K562 (cell line): ENCODE measurements at regions not wholly inside any gene's neighbourhood (a gene's known extent, or its start where the extent isn't known, plus 50 kb on each side); places are given as distances from the start of the nearest gene placed in this dataset.

ENCODE experiments used
- ARID2 ChIP-seq: fragments of 450-650 bp; IDR thresholded peaks from 2 replicates; pipeline ENCODE4 v1.6.1; 2017; ENCODE audit warnings: antibody characterized with exemption, mild to moderate bottlenecking
- ATF1 ChIP-seq, 2 experiments: fragments of 450-650 bp in 1 of 2; IDR thresholded peaks; 2 replicates each; pipeline ENCODE4 v1.6.1; 2016; ENCODE audit warnings: missing compliant biosample characterization in 1 of 2, missing genetic modification characterization in 1 of 2
- CBFA2T3 ChIP-seq: fragments of 450-650 bp; IDR thresholded peaks from 2 replicates; pipeline ENCODE4 v1.6.1; 2017
- CBX2 ChIP-seq: fragments of 200-600 bp; sonication (generic); IDR thresholded peaks from one replicate; pipeline ENCODE4 v1.6.1; 2012; ENCODE audit warnings: mild to moderate bottlenecking, low read length, inconsistent platforms; ENCODE audit not compliant: insufficient read depth, poor library complexity, severe bottlenecking
- CTBP1 ChIP-seq: fragments of 450-650 bp; IDR thresholded peaks from 2 replicates; pipeline ENCODE4 v1.6.1; 2016; ENCODE audit warnings: borderline replicate concordance
- ETV6 ChIP-seq, 3 experiments: fragments of 150-350 bp in 1 of 3; sonication (generic) in 1 of 3; formaldehyde crosslinking in 1 of 3; IDR thresholded peaks; 2 replicates each; pipeline versions ENCODE4 v1.6.1 to v1.8.0; 2014 to 2022; ENCODE audit warnings: borderline replicate concordance in 2 of 3, low read depth in 2 of 3, antibody characterized with exemption in 1 of 3, low read length in 1 of 3, mild to moderate bottlenecking in 1 of 3, missing genetic modification reagents in 1 of 3
- NR2C1 ChIP-seq, 2 experiments: fragments of 450-650 bp; IDR thresholded peaks; 2 replicates each; pipeline ENCODE4 v1.6.1; 2017; ENCODE audit warnings: mild to moderate bottlenecking in 2 of 2, antibody characterized with exemption in 1 of 2, inconsistent platforms in 1 of 2, missing compliant biosample characterization in 1 of 2, missing genetic modification characterization in 1 of 2
- RAD21 ChIP-seq, 2 experiments: fragments of 250-450 bp in 1 of 2; fragments of 450-650 bp in 1 of 2; sonication (Bioruptor Pico) in 1 of 2; formaldehyde crosslinking in 1 of 2; IDR thresholded peaks in 1 of 2; conservative IDR thresholded peaks in 1 of 2; 2 replicates each; pipeline versions ENCODE4 v1.4.0 to v1.8.0; 2020 to 2022; ENCODE audit warnings: mild to moderate bottlenecking in 2 of 2, moderate library complexity in 1 of 2
- RB1 ChIP-seq: fragments of 450-650 bp; IDR thresholded peaks from 2 replicates; pipeline ENCODE4 v1.6.1; 2017; ENCODE audit warnings: low read depth, mild to moderate bottlenecking
- RBM34 ChIP-seq: fragments of 200-400 bp; formaldehyde crosslinking; IDR thresholded peaks from 2 replicates; pipeline ENCODE4 v1.6.1; 2018; ENCODE audit warnings: low read length, borderline replicate concordance; ENCODE audit not compliant: insufficient read depth
- SLC30A9 ChIP-seq: fragments of 250-450 bp; sonication (Bioruptor Pico); IDR thresholded peaks from 2 replicates; pipeline ENCODE4 v1.8.0; 2022; ENCODE audit warnings: mild to moderate bottlenecking, moderate library complexity
- TARDBP ChIP-seq: fragments of 450-650 bp; IDR thresholded peaks from 2 replicates; pipeline ENCODE4 v1.6.1; 2016
- TBL1XR1 ChIP-seq, 2 experiments: IDR thresholded peaks; 2 replicates each; pipeline ENCODE4 v1.6.1; 2012; ENCODE audit warnings: improper control_type of control experiment in 2 of 2, low read length in 2 of 2, mild to moderate bottlenecking in 1 of 2
- TEAD1 ChIP-seq, 2 experiments: fragments of 450-650 bp in 1 of 2; sonication (generic) in 1 of 2; formaldehyde crosslinking; IDR thresholded peaks; 2 replicates each; pipeline versions ENCODE4 v1.4.0 to v1.8.0; 2020 to 2022; ENCODE audit warnings: mild to moderate bottlenecking in 2 of 2, missing genetic modification reagents in 1 of 2
- TGIF2 ChIP-seq: sonication (generic); formaldehyde crosslinking; IDR thresholded peaks from 2 replicates; pipeline ENCODE4 v1.8.1; 2022; ENCODE audit warnings: mild to moderate bottlenecking, missing genetic modification reagents, moderate library complexity
- TRIM24 ChIP-seq, 2 experiments: fragments of 450-650 bp; IDR thresholded peaks; 2 replicates each; pipeline ENCODE4 v1.6.1; 2016
- ZKSCAN1 ChIP-seq: fragments of 150-350 bp; IDR thresholded peaks from 2 replicates; pipeline ENCODE4 v1.6.1; 2016; ENCODE audit warnings: low read depth, low read length
- ZNF143 ChIP-seq: sonication (generic); formaldehyde crosslinking; IDR thresholded peaks from 2 replicates; pipeline ENCODE4 v1.9.0; 2022; ENCODE audit warnings: mild to moderate bottlenecking, missing genetic modification reagents
- ZNF695 ChIP-seq: fragments of 450-650 bp; formaldehyde crosslinking; IDR thresholded peaks from 2 replicates; pipeline ENCODE4 v1.4.0; 2020; ENCODE audit warnings: mild to moderate bottlenecking, moderate library complexity
- ZNF75A ChIP-seq: fragments of 450-650 bp; formaldehyde crosslinking; IDR thresholded peaks from 2 replicates; pipeline ENCODE4 v1.4.0; 2020; ENCODE audit warnings: mild to moderate bottlenecking
- TF ChIP-seq, protein P1 (sequence below): fragments of 250-450 bp; sonication (Bioruptor Pico); IDR thresholded peaks from 2 replicates; pipeline ENCODE4 v1.4.0; 2020; ENCODE audit warnings: mild to moderate bottlenecking, moderate library complexity
- TF ChIP-seq, protein P2 (sequence below): sonication (generic); IDR thresholded peaks from 2 replicates; pipeline ENCODE4 v1.6.1; 2016
- TF ChIP-seq, protein P3 (sequence below): sonication (generic); formaldehyde crosslinking; IDR thresholded peaks from 2 replicates; pipeline ENCODE4 v1.8.0; 2022; ENCODE audit warnings: missing genetic modification reagents, mild to moderate bottlenecking, moderate library complexity, borderline replicate concordance

- TF ChIP-seq, protein P1, sequence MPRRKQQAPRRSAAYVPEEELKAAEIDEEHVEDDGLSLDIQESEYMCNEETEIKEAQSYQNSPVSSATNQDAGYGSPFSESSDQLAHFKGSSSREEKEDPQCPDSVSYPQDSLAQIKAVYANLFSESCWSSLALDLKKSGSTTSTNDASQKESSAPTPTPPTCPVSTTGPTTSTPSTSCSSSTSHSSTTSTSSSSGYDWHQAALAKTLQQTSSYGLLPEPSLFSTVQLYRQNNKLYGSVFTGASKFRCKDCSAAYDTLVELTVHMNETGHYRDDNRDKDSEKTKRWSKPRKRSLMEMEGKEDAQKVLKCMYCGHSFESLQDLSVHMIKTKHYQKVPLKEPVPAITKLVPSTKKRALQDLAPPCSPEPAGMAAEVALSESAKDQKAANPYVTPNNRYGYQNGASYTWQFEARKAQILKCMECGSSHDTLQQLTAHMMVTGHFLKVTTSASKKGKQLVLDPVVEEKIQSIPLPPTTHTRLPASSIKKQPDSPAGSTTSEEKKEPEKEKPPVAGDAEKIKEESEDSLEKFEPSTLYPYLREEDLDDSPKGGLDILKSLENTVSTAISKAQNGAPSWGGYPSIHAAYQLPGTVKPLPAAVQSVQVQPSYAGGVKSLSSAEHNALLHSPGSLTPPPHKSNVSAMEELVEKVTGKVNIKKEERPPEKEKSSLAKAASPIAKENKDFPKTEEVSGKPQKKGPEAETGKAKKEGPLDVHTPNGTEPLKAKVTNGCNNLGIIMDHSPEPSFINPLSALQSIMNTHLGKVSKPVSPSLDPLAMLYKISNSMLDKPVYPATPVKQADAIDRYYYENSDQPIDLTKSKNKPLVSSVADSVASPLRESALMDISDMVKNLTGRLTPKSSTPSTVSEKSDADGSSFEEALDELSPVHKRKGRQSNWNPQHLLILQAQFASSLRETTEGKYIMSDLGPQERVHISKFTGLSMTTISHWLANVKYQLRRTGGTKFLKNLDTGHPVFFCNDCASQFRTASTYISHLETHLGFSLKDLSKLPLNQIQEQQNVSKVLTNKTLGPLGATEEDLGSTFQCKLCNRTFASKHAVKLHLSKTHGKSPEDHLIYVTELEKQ (CRISPR knock-in tag), result no peak
- TF ChIP-seq SLC30A9 (CRISPR knock-in tag) (no peak), TGIF2 (CRISPR knock-in tag) (no peak), TARDBP (0 out of 2 replicates have a peak, but pooled peaks have one; percentile 34), CBX2 (no peak), ZKSCAN1 (peak; percentile 95), RB1 (peak; percentile 27; the same call in 1 of the 2 replicates), ETV6 (IDR thresholded peaks at IDR 0.05; ENCODE audit: borderline replicate concordance in 1 of 2, low read depth in 2 of 2, low read length in 1 of 2) (no peak), ETV6 (CRISPR knock-in tag; IDR thresholded peaks at IDR 0.05; ENCODE audit: borderline replicate concordance) (no peak), ARID2 (no peak), CBFA2T3 (peak; percentile 67), ZNF143 (CRISPR knock-in tag) (no peak), ZNF695 (no peak), TRIM24 (IDR thresholded peaks at IDR 0.05) (0 out of 4 replicates have a peak, but pooled peaks of 1 of the 2 experiments have one; percentile 13), NR2C1 (IDR thresholded peaks at IDR 0.05) (no peak), NR2C1 (tag; IDR thresholded peaks at IDR 0.05) (no peak), TEAD1 (CRISPR knock-in tag; IDR thresholded peaks at IDR 0.05) (peak in 1 of 2 experiments; percentile 45; a peak in 1 of 4 replicates), ZNF75A (no peak), RAD21 (CRISPR knock-in tag; conservative IDR thresholded peaks at IDR 0.05 in 1 of 2, IDR thresholded peaks at IDR 0.05 in 1 of 2) (peak; percentile 81 to 89), ATF1 (CRISPR knock-in tag; IDR thresholded peaks at IDR 0.05) (no peak), ATF1 (tag; IDR thresholded peaks at IDR 0.05) (peak; percentile 49; the same call in 1 of the 2 replicates), TBL1XR1 (IDR thresholded peaks at IDR 0.05; ENCODE audit: low read length in 2 of 2) (0 out of 4 replicates have a peak, but pooled peaks of 1 of the 2 experiments have one; percentile 42), RBM34 (no peak), CTBP1 (peak; percentile 89)
- TF ChIP-seq, protein P2, sequence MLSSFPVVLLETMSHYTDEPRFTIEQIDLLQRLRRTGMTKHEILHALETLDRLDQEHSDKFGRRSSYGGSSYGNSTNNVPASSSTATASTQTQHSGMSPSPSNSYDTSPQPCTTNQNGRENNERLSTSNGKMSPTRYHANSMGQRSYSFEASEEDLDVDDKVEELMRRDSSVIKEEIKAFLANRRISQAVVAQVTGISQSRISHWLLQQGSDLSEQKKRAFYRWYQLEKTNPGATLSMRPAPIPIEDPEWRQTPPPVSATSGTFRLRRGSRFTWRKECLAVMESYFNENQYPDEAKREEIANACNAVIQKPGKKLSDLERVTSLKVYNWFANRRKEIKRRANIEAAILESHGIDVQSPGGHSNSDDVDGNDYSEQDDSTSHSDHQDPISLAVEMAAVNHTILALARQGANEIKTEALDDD, result no peak
- TF ChIP-seq, protein P3, sequence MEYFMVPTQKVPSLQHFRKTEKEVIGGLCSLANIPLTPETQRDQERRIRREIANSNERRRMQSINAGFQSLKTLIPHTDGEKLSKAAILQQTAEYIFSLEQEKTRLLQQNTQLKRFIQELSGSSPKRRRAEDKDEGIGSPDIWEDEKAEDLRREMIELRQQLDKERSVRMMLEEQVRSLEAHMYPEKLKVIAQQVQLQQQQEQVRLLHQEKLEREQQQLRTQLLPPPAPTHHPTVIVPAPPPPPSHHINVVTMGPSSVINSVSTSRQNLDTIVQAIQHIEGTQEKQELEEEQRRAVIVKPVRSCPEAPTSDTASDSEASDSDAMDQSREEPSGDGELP (CRISPR knock-in tag), result peak; percentile 99
These were observed 268.7 kb downstream of the XXYLT1 start (continued) for GRCh38 chr3:195001961-195002861.
